DMS153 (cell line): ENCODE measurements at regions not wholly inside any gene's neighbourhood (a gene's known extent, or its start where the extent isn't known, plus 50 kb on each side); places are given as distances from the start of the nearest gene placed in this dataset.
A peak's percentile ranks its signal among the peaks of the same experiment; 100 is the strongest.

ENCODE experiments used
- DNase-seq: peaks from one replicate; lab custom pipeline; 2025; lab: John Stamatoyannopoulos, UW

DNA sequence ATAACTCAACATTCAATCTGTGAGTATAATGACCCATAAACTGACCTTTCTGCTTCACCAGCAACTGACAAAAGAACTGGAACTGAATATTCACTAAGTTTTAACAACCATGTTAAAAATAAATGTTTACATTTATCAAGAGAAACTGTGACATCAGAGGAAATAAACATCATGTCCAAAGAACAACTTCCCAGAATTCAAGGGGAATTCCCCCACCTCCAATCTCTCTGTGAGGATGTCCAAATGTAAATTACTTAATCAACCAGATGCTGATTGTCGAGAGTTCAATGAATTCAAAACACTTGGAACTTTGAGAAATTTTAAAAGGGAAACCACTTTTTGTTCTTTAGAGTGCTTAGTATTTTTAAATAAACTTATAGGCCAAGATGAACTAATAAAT is 365.6 kb upstream of the ADGRL2 start:
- DNase-seq, result no peak

DNA sequence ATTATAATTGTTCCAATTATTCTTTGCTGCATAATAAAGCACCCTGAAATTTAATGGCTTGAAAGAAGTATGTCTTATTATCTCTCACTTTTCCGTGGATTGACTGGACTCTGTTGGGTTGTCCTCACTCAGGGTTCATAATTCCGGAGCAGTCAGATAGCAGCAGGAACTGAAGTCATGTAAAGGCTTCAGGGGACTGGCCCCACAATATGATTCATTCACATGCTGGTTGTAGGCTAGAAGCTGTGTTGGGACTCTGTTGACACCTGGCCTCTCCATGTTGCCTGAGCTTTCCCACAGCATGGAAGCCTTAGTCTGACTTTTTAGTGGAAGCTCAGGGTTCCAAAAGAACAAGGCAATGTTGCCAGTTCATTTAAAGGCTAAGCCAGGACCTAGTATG is 367.1 kb upstream of the ADGRL2 start:
- no peak for DNase-seq

DNA sequence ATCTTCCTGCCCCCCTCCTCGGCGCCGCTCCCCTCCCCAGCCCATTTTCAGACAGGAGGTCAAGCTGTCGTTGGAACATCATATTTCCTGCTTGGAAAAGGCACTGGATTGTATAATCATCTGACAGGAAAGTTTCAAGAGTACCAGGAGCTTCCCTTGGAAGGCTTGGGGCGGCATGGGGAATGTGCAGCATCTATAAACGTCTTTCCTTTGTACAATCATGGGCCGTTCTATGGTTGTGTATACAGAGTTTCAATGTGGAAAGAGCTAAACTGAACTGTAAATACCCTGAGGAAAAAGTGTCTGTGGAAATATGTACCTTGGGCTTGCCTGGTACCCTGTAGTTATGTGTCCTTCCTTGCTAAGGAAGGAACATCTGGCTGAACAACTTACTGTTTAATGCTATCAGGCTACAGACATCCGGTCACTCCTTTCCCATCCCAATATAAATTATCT is 368.1 kb upstream of the ADGRL2 start:
- DNase-seq, result no peak

DNA sequence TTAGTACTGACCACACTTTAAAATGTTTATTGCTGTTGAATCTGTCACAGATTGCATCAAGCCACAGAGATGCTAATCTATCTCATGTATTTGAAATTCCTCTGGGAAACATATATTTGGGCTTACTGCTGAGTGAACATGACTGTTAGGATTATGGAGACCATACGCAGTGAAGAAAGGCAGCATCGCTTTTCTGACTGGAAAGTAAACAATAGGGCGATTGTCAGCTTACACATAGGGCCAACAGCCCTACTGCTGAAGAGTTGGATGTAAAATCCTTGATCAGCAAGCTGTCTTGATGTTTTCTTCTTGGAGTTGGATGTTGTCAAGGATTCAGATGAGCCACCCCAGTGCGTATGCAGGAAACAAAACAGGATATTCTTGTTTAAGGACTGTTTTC is 368.7 kb upstream of the ADGRL2 start:
- no peak for DNase-seq

DNA sequence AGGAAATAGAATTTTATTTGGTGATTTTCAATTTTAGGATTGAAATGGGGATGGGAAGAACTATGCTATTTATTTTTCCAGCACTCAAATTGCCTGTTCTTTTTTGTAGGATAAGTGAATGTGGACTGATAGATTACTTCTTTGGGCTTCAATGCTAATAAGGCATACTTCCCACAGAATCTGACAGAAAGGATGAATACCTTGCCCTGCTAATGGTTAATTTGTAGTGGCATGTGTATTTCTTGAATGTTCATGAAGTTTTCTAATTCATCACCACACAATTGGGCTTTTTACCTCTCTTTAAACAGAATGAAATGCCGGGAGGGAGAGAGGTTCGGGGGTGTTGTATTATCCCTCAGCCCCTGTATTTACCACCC is 369.1 kb upstream of the ADGRL2 start:
- DNase-seq, result no peak

DNA sequence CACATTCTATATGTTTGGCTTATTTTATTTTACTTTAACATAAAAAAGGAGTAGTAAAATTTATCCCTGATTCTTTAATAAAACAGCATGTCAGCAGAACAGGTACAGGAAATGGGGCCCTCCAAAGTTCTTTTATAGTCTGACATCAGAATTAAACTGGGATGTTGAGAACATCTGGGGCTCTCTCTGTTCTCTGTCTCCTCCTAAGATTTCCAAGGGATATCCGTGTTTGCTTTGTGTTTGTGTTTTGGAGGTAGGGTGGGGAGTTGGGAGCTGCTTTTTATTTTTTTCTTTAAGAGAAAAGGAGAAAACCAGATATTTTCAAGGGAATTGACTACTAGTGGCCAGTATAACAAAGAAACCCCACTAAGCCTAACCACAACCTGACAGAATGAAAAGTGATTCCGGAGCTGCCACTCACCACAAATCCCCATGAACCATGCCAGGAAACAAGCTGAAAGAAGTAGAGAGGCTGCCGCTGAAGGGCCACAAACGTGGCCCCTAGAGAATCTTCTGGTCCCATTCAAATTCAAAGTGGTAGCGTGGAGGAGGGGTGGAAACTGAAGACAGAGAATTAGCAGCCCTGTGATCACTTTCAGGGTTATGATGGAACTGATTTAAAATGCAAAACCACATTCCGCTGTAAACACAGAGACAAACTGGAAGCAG is 369.6 kb upstream of the ADGRL2 start:
- DNase-seq, result no peak

DNA sequence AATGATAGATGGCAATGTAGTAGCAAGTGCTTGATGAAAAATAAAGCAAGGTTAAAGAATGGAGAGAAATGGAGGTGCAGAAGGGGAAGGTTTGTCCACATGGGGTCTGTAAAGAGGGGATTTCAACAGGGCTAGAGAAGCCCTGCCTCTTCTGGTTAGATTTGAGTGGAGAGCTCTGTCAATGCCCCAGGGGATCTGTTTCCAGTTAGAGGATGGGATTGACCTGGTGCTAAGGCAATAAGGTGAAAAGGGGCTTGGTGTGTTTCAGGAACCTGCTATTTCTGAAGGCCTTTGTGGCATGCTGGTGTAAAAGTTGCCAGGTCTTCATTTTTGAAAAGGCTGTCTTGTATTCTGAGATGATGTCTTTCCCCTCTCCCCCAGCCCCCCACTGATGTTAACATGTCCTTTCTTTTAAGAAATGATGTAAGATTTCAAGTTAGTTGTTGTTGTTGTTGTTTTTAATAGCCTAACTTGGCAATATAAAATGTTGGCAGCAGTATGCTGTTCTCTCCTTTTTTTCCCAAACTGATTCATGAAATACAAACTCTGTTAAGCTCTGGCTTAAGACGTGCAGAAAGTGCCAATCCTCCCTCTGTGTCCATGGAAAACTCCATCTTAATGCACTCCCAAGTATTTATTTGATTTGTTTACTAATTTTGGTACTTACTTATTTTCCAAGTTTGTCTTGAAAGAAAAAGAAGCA is 370.3 kb upstream of the ADGRL2 start:
- DNase-seq, result no peak

DNA sequence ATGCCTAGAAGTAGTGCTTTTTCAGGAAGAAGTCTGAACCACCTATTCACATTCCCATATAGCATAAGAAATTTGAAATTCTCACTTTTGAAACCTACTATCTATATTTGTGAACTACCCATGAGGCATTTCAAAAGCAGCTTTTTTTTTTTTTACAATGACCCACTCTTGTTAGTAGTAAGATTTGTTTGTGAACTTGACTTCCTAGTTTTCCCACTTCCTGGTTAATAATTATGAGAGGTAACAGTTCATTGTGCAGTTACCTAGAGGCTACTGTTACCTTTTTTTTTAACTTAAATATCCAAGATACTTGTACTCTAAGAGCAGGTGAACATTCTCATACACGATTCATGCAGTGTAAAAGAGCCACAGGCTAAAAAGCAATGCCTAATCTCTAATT is 371.7 kb upstream of the ADGRL2 start:
- DNase-seq, result no peak

DNA sequence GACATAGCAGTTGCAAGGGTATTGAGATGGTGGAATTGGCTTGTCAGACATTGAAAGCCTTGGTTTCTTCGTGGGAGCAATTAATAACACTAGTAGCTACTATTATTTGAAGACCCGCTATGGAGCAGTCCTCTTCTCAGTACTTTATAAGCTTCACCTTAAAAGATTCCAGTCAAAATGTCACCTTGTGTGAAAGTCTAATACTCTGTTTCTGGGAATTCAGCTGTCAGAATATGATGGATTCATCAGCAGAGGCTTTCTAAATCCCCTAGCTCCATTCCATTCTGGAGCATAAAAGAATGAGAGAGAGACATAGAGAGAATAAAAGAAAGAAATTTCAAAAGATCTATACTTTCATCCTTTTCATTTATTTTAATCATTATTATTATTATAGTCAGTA is 375.9 kb upstream of the ADGRL2 start:
- no peak for DNase-seq

DNA sequence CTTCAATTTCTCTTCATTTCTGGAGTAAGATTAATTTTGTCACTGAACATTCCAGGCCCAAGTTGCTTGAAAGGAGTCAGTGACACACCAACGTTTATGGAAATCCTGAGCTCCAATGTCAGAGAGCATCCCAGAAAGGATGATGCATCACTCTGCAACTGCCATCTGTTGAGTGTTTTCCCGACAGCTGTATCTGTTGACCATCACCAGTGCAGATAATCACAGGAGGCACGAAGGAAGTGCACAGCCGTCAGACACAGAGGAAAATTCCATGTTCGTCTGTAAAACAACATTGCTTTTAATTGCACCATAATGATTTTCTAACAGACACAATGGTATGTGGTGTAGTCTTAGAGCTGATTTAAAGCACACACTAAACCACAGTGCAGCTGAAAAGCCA is 376.7 kb upstream of the ADGRL2 start:
- peak; percentile 65 for DNase-seq

DNA sequence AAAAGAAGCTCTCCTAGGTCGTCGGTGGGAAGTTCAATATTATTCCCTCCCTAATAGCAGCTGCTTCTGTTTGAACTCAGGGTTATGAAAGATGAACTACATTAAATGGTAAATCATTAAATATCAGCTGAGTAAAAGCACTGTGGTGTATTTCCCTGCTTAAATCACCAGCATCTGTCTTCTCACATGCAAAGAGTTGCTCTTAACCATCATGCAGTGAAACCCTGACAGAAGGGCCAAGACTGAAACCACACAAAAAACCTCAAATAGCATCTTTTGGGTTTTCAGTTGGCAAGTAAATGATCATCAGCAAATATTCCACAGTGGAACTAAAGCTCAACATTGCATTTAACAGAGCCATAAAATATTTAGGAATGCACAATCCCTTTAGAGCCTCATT is 380.0 kb upstream of the ADGRL2 start:
- DNase-seq, result no peak

DNA sequence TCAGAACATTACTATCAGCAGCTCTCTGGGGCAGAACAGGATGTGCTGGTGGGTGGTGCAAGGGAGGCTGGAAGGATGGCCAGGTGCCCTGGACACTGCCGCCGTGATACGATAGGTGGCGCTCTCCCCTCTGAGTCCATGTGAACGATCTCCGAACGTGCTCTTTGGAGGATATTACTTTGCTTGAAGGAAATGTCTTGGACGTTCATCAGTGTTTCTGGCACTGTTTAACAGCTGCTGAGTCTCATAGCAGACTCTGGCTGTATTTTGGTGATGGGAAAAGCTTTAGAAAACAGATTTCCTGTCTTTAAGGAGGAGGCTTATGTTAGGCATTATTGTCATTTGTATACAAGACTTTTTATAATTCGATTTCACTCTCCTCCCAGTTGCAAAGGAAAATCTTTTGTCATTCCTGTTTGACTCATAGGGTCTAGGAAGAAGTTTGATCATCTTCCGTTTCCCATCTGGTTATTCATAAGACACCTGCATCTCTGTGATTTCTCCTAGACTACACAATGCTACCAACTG is 386.2 kb upstream of the ADGRL2 start:
- DNase-seq, result no peak

DNA sequence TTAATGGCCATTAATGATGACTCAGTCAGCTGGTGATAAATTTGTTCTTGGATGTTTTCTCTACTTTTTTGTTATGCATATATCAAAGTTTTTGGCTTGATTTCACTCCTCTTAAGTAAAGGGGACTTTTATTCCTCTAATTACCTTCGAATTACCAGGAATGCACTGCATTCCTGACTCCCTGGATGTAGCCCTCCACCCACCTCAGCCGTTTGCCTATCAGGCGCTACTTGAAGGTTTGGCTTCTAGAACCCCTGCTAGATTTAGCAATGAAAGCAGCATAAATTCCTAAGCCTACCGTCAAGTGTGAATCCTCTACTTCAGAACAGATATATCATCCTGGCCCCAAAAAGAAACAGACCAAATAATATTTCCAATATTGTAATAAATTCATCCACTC is 387.8 kb upstream of the ADGRL2 start:
- no peak for DNase-seq

DNA sequence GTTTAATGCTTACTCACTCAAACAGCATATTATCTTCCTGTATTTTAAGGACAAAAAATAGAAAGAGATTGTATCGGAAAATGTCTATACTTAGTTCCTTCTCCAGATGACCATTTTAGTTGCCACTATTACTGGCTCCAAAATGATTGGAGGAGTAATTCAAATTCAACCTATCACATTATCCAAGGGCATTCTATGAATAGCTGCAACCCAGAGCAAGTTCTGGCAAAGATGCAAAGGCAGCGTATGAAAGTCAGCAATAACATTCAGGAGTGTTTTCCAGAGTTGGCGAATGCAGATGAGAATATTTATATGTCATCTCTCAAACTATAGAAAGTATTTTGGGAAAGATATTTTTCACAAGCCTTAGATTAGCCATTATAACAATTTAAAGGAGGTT is 389.8 kb upstream of the ADGRL2 start:
- DNase-seq, result no peak

DNA sequence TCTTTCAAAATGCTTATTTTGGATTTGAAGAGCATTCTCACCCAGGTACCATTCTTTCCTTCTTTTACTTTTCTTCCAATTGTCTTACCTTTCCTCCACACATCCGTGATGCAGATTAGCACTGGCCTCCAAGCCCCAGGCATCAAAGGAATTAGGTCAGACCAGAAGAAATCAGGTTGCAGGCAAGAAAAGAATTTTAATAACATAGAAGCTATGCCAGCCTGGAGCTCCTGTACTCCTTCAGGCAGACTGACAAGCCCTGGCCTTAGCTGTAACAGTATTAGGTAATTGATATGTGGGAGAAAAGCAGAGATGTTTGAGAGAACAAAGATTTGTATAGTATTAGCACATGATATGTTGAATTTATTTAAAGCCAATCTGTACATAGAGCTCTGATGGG is 390.4 kb upstream of the ADGRL2 start:
- DNase-seq, result no peak

DNA sequence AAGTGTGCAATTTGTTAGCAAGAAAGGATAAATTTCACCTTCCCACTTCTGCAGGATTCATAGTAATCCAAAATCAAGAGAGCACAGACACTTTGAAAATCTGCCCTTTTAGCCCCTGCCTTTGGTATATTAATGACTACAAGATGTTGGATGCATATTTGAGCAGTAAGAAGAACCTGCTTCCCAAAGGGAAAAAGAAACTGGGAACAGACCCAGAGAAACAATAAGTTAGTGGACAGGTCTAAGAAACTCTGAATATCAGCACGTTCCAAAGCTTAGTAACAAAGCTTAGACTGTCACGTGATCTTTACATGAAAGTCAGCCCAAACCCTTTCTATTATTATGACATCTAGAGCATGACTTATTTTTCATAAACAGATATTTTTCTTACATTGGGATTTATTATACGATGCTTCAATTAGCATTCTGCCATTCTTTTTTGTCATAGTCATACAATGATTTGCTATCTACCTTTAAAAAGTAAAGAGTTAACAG is 390.9 kb upstream of the ADGRL2 start:
- DNase-seq, result no peak

DNA sequence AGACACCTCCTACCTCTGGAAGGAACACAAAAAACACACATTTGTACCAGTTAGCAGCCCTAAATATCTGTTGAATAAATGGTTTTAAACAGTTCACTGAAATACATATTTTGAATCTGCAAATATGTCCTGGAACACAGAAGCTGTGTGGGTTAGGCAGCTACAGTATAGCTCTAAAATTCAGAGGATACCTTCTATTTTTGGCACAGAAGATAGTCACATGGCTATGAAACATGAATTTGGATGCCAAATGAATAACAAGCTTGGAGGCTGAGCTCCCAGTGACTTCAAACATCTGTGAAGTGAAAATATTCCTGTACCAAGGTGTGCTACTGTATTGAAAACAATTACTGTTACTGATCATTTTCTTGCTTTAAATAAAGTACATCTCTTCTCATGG is 391.5 kb upstream of the ADGRL2 start:
- no peak for DNase-seq

DNA sequence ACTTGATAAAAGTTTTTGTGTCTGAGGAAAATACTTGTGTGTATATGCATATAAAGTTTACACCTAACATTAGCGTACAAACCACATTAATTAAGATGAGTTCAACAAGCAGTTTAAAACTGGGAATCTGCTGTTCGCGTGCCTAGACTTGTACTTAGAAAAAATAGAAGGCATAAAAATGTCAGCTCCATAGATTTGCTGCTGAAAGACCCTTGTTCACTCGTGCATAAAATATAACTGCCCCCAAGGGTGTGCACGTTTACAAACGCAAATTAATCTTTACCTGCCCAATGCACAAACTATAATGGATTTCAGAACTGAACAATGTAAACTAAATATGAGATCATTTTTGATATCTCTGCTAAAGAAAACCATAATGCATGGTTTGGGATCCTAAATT is 392.3 kb upstream of the ADGRL2 start:
- no peak for DNase-seq

DNA sequence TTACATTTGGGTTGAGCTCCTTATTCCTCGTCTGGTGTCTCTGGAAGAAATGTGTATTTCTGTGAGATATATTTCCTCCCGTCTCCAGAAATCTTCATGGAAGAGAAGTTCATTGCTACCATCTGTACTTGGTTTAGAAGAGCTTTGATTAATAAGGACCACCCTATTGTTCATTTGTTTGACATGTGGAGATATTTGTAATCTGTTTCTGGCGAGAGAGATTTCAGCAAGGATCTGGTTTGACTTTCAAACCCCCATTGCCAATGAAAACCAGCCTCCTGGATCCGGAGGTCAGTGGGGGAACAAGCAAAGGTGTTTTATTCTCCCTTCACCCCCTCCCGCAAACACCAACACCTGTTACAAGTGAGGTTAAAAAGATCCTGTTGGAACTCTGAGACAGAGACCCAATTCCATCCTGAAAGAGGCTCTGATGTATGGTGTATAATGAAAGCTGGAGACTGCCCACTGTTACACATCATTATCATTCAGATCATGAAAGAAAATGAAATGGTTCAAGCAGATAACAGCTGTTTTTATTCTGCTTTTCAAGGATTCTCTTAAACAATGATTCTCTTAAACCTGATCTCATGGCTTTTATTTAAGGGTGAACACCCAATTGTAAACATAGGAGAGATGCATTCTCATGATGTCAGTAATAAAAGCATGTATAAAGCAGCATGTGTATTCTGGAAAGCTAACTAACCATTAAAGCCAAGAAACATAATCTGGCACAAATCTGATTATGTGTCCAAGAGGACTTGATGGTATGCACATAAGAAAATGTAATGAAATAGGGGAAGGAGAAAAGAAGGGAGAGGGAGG is 393.5 kb upstream of the ADGRL2 start:
- DNase-seq, result peak; percentile 35

DNA sequence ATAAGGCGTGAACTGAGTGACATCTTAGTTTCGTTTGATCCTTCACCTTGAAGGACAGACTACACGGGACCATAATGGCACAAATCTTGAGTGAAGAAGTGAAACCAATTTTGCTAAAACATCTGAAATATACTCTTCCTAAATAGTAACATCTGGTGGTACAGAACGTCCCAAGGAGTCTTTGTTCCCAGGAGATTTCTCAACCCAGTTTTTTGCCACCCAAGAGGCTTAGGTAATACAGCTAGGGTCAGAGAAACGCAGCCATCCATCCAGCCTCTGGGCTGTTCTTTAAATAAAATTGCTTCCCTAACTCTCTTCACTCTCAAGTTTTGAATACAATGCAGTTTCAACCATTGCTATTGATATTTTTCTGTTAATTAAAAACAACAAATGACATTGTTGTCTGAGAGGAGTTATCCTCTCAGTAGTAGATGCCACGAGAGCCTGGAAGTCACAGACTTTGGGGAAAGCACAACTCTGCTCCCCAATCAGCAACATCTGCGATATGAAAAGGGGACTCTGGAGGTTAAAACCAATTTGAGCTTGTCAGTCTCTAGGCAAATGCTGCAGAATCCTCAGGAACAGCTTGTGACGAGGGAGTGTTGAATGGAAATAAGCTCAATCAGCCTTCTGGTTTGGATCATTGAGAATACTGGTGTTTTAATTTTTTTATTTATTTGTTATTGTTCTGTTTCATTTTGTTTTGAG is 394.3 kb upstream of the ADGRL2 start:
- no peak for DNase-seq

DNA sequence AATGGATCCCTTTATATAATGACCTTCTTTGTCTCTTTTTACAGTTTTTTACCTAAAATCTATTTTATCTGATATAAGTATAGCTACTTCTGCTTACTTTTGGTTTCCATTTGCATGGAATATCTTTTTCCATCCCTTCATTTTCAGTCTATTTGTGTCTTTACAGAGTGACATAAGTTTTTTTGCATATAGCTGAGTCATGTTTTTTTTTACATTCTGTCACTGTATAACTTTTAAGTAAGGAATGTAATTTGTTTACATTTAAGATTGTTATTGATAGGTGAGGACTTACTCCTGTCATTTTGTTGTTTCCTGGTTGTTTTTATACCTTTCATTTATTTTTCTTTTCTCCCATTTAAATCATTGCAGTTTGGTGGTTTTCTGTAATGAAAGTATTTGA is 402.7 kb upstream of the ADGRL2 start:
- DNase-seq, result no peak
